ENCODE measurements at regions not wholly inside any gene's neighbourhood (a gene's known extent, or its start where the extent isn't known, plus 50 kb on each side); places are given as distances from the start of the nearest gene placed in this dataset.

DNA sequence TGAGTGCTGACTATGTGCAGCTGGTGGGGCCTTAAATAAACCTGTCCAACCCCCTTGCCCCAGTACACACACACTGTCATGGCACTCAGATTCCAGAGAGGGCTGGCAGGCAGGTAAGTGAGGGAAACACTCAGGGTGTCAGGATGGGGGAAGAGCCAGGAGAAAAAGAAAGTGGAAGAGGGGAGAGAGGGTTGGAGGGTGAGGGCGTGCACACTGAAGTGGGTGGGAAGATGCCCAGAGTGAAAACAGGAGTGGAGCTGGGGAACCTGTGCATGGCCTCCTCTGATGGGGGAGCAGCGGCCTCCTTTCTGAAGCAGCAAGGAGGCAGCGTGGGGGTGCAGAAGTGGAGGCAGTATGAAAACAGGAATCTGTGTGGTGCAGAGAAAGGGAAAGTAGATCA is 160.6 kb upstream of the JUN start:
- TF ChIP-seq EZH2phosphoT487 (IDR thresholded peaks at IDR 0.05; ENCODE audit: low read depth, severe bottlenecking, unreplicated experiment) (no peak), EZH2 (IDR thresholded peaks at IDR 0.05; ENCODE audit: borderline replicate concordance) (no peak)
- TF ChIP-seq, protein P1, sequence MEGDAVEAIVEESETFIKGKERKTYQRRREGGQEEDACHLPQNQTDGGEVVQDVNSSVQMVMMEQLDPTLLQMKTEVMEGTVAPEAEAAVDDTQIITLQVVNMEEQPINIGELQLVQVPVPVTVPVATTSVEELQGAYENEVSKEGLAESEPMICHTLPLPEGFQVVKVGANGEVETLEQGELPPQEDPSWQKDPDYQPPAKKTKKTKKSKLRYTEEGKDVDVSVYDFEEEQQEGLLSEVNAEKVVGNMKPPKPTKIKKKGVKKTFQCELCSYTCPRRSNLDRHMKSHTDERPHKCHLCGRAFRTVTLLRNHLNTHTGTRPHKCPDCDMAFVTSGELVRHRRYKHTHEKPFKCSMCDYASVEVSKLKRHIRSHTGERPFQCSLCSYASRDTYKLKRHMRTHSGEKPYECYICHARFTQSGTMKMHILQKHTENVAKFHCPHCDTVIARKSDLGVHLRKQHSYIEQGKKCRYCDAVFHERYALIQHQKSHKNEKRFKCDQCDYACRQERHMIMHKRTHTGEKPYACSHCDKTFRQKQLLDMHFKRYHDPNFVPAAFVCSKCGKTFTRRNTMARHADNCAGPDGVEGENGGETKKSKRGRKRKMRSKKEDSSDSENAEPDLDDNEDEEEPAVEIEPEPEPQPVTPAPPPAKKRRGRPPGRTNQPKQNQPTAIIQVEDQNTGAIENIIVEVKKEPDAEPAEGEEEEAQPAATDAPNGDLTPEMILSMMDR (IDR thresholded peaks at IDR 0.05; ENCODE audit: poor library complexity) = no peak

Measured in hepatocyte (in vitro differentiated cells).